HG03196 (cell line): ENCODE measurements at regions not wholly inside any gene's neighbourhood (a gene's known extent, or its start where the extent isn't known, plus 50 kb on each side); places are given as distances from the start of the nearest gene placed in this dataset.

ENCODE experiments used
- ATAC-seq: cut with Tn5 transposase; IDR thresholded peaks from one replicate; pipeline ENCODE4 v1.9.1; 2021; ENCODE audit not compliant: unreplicated experiment

- no peak for ATAC-seq
These were observed 793.7 kb upstream of the SLC10A2 start for GRCh38 chr13:103859952-103860351.

DNA sequence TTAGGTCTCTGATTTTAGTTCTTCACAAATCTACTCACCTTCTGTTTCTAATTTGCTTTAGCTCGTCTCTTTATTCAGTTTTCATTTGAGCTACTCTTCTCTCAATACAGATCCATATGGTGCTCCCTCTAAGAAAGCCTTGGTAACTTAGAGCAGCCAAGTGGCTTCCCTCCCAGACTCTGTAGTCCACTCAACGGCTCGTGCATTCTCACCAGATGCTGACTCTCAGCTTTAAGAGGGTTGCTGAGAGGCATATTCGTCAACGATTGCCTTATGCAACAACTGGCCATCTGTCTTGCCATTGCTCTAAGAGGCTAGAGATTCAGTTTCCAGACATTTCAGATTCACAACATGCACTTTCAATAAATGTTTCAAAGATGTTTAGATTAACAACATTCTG, 785.8 kb upstream of the SLC10A2 start:
- ATAC-seq, result no peak

- ATAC-seq, result no peak
These were observed 778.3 kb upstream of the SLC10A2 start for GRCh38 chr13:103844471-103844870.

- ATAC-seq, result no peak
These were observed 773.2 kb upstream of the SLC10A2 start for GRCh38 chr13:103839460-103839859.

DNA sequence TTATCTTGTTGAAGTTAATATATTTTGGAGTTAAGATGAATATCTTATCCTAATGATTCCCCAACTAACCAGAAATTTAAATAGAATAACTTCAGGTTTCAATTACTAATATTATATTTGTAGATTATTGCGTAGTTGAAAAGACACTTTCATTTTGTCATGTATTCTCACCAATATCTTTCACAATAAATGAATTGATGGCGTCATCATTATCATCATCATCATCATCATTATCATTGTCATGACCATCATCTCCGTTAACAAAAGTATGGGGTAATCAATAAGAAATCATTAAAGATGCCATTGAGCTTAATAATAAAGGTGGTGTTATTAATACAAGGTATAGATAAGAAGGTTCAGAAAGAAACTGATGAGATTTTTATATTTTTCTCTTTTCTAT, 768.8 kb upstream of the SLC10A2 start:
- no peak for ATAC-seq

DNA sequence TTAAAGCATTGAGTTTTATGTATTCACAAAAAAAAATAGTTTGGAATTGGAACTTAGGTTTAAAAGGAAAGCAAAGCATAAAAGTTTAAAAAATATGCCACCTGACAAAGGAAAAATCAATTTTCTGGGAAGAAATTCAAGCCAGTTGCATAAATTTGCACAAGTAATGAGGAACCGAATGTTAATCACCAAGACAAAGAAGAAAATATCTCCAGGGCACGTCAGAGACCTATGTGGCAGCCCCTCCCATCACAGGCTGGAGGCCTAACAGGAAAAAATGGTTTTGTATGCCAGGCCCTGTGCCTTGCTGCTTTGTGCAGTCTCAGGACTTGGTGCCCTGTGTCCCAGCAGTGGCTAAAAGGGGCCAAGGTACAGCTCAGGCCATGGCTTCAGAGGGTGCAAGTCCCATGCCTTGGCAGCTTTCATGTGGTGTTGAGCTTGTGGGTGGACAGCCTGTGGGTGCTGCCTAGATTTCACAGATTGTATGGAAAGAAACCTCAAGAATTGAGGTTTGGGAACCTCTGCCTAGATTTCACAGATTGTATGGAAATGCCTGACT, 767.2 kb upstream of the SLC10A2 start:
- ATAC-seq, result no peak

GRCh38 chr13:103815619-103816018, 749.4 kb upstream of the SLC10A2 start:
- ATAC-seq, result no peak

- no peak for ATAC-seq
These were observed 746.8 kb upstream of the SLC10A2 start for GRCh38 chr13:103812971-103813370.

DNA sequence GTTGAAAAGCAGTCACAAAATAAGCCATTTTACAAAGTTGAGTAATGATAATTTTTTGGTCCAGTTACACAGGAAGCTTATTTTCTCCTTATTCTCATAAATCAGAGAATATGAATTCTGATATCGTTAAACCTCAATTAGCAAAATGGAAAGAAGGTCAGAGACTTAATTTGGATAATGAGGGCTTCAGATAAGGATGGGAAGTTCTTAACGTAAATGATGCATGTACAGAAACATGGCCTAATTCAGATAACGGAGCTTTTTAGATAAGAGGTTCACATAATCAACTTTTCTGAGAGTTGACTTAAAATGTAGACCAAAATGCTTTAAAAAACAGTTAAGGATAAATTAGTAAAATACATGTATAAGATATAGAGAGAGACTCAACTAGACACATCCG, 746.3 kb upstream of the SLC10A2 start:
- no peak for ATAC-seq

- ATAC-seq, result no peak
These were observed 743.8 kb upstream of the SLC10A2 start for GRCh38 chr13:103810026-103810425.

GRCh38 chr13:103805771-103806170, 739.6 kb upstream of the SLC10A2 start:
- ATAC-seq, result no peak

- no peak for ATAC-seq
These were observed 737.1 kb upstream of the SLC10A2 start for GRCh38 chr13:103803349-103803748.

DNA sequence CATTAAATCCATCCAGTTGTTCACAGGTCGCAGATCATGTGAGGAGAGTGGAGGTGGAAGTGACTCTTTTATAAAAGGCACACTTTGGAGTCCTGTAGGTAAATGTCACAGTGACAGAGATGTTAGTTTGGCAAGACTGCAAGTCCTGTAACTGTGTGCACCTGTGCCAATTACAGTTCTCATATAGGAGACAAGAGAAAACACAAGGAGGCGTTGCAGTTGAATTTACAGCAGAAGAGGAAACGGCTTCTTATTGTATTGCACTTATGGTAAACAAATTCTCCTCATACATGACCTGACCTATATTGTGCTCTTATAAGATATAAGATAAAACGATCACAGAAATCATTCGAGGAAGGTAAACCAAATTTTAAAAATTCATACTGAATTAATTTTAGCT, 732.8 kb upstream of the SLC10A2 start:
- no peak for ATAC-seq

- ATAC-seq, result no peak
These were observed 729.8 kb upstream of the SLC10A2 start for GRCh38 chr13:103795892-103796478.

GRCh38 chr13:103794526-103794925, 728.3 kb upstream of the SLC10A2 start:
- ATAC-seq, result no peak

DNA sequence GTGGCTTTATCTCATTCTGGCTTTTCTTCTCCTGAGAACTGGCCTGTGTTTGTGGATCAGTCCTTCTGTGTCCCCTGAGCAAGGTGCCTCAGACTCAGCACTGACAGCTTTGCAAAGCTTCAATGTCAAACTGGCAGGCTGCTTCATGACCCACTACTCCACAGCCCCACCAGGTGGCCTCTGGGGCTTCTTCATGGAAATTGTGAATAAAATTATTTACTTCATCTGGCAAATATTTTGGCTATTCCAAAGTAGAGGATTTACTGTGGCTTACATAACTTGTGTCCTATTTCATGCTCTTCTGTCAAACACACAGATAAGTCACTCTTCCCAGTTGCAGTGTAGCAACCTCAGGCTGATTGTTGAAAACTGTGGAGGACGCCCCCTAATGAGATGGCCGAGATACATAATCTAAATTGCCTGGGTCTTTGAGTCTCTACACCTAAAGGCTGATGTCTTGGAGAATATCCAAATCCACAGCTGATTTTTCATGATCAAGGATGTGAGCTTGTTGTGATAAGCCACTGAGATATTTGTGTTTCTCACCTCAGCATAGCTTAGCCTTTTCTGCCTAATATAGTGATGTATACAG, 721.9 kb upstream of the SLC10A2 start:
- no peak for ATAC-seq

DNA sequence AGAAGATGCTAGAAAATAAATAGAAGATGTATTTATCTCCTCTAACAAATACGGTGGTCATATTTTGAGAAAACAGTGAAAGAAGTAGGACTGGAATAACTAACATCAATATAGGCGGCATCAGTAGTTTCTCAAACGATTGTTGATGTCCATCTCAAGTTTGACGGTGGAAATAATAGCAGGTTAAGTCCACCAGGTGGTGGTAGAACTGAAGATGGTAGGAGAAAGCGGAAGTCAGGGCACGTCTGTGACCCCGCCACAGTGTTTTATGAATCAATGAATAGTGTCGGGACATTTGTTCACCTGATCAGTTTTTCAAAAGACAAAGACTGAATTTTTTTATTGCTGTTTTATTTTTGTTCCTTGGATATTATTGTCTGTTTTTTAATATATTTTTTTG, 706.4 kb upstream of the SLC10A2 start:
- no peak for ATAC-seq

DNA sequence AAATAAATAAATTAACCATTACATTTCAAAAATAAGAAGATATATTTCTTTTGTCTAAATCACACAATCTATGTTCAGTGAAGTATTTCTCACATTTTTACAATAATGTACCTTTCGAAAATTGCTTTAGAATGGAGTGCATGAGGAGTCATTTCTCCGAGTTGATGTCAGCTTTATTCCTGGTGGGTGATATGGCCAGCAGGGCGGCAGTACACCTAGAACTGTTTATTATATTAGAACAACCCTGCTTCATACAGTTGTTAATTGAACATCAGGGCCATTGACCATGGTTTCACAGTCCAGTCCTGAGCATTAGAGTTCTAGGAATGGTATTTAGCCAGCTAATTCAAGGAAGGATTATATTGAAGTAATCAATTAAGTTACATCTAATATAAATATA, 696.3 kb upstream of the SLC10A2 start:
- no peak for ATAC-seq

DNA sequence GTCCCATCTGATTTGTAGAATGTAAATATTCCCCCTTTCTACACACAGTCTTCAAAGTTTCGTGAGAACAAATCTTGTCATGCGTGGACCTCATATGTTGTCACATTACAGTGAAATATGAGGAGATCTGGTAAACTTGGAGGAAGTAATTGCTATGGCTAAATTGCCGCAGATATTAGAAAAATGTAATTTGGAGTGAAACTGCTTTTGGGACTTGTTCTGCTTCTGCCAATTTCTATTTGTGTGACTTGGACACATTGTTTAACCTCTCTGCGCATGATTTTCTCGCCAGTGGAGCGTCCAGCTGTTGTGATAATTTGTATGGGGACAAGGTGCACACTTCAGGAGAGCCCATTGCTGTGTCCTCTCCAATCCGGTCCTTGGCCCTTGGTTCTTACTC, 693.1 kb upstream of the SLC10A2 start:
- ATAC-seq, result no peak

- ATAC-seq, result no peak
These were observed 692.0 kb upstream of the SLC10A2 start for GRCh38 chr13:103758222-103758621.

DNA sequence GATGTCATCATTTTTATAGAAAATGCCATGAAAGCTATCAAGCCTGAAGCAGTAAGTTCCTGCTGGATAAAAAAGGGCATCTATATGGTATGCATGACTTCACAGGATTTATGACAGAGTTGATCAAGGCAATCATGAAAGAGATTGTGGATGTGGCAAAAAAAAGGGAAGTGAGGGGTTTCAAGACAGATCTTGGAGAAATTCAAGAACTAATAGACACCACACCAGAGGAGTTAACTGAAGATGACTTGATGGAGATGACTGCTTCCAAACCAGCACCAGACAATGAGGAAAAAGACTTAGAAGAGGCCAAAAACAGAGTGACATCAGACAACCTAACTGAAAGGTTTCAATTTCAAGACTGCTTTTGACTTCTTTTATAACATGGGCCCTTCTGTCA, 691.1 kb upstream of the SLC10A2 start:
- no peak for ATAC-seq

GRCh38 chr13:103754783-103755182, 688.6 kb upstream of the SLC10A2 start:
- ATAC-seq, result no peak

GRCh38 chr13:103734837-103735236, 668.6 kb upstream of the SLC10A2 start:
- ATAC-seq, result no peak
